Adrenal gland (tissue), 9 donors: ENCODE measurements at regions not wholly inside any gene's neighbourhood (a gene's known extent, or its start where the extent isn't known, plus 50 kb on each side); places are given as distances from the start of the nearest gene placed in this dataset.

Source experiments
- DNase-seq, 7 donors: peaks; one replicate each; pipeline ENCODE4 v3.0.0-alpha.2; 2019 to 2020
- H3K27ac ChIP-seq, 5 donors: fragments of 200-600 bp; sonication (generic) in 4 of 5; 1 replicate in 3 of 5; 2 replicates in 2 of 5; pipeline versions ENCODE4 v1.5.1 to v1.8.0; 2016 to 2020; ENCODE audit warnings: mild to moderate bottlenecking in 1 of 5
- H3K27me3 ChIP-seq: fragments of 200-600 bp; 2 replicates; pipeline ENCODE4 v1.8.0; 2021
- H3K36me3 ChIP-seq, 2 donors: fragments of 200-600 bp; replicated peaks in 1 of 2; 1 replicate in 1 of 2; 2 replicates in 1 of 2; pipeline versions ENCODE4 v1.5.1 to v1.8.0; 2018 to 2022
- H3K4me1 ChIP-seq, 2 donors: fragments of 200-600 bp; replicated peaks in 1 of 2; 1 replicate in 1 of 2; 2 replicates in 1 of 2; pipeline versions ENCODE4 v1.5.1 to v1.8.0; 2018 to 2021
- H3K4me3 ChIP-seq, 4 donors: fragments of 200-600 bp; sonication (generic) in 3 of 4; one replicate each; pipeline ENCODE4 v1.5.1; 2016 to 2018
- H3K9me3 ChIP-seq, 3 donors: fragments of 200-600 bp; sonication (generic) in 1 of 3; replicated peaks in 1 of 3; 1 replicate in 2 of 3; 2 replicates in 1 of 3; pipeline versions ENCODE4 v1.5.1 to v1.8.0; 2016 to 2021
- POLR2A ChIP-seq, 2 donors: fragments of 450-650 bp; IDR thresholded peaks; one replicate each; pipeline ENCODE4 v1.6.1; 2017; ENCODE audit warnings: antibody characterized with exemption in 2 of 2, mild to moderate bottlenecking in 2 of 2, moderate library complexity in 1 of 2
- WGBS, 4 donors: extraction: QIAGEN DNeasy Blood & Tissue Kit in 2 of 4; methylation state at CpG; one replicate each; pipeline versions ENCODE4 v1.1.5 to v1.1.7; 2013 to 2017; 5-methylcytosine and 5-hydroxymethylcytosine counted together
- intact Hi-C, 2 donors: fragments of 100-400 bp; cut with DNase I; formaldehyde crosslinking; loops; one replicate each; pipeline versions ENCODE4 v1.14.1 to v1.15.0; 2022 to 2023
- TF ChIP-seq, protein P1 (sequence below), 6 experiments: fragments of 450-650 bp in 4 of 6; fragments of 200-600 bp in 2 of 6; sonication (generic) in 1 of 6; IDR thresholded peaks; 1 replicate in 5 of 6; 2 replicates in 1 of 6; pipeline versions ENCODE4 v1.5.1 to v1.8.0; 2016 to 2021; ENCODE audit warnings: antibody characterized with exemption in 6 of 6, mild to moderate bottlenecking in 2 of 6, moderate library complexity in 1 of 6
- donor health status: healthy with polysubstance abuse.
- donor health status: Bipolar disorder and iron deficiency.
- donor health status: DM: yes; HTN: yes; CAD: no.
- donor health status: DM: no; HTN: no; CAD: no.
- donor health status: DM: no; HTN: no; CAD: no.

GRCh38 chr6:166866839-166867637 is 89.3 kb downstream of the RNASET2 start:
- WGBS, 4 donors, result 77 to 85% (median 84%) methylated on average over 17 to 19 of the region's 19 CpGs
- intact Hi-C loops, result no loop called here
- DNase-seq, result no peak

DNA sequence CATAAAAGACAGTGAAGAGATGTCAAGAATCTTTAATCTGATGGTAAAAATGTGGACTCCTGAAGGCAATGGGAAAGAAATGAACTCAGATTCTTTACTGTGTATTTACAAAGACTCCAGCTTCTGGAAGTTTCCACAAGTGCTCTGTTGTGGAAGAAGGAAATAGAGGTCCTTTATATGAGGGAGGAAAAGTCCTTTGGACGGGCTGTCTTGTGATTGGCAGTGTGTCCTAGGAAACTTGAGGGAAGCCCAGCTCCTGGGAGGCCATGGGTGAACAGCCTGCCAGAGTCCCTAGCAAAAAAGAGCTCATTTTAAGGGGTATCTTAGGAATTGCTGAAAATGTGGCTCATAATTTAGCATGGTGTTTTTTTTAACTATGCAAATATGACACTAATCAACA is 92.0 kb downstream of the RNASET2 start:
- no peaks in the 10 kb centered on the region for H3K36me3 ChIP-seq
- intact Hi-C loops, result no loop called here
- H3K27me3 ChIP-seq, result peaks cover 17% of the 10 kb centered on the region
- no peak for TF ChIP-seq POLR2A (IDR thresholded peaks at IDR 0.05)
- TF ChIP-seq, protein P1, sequence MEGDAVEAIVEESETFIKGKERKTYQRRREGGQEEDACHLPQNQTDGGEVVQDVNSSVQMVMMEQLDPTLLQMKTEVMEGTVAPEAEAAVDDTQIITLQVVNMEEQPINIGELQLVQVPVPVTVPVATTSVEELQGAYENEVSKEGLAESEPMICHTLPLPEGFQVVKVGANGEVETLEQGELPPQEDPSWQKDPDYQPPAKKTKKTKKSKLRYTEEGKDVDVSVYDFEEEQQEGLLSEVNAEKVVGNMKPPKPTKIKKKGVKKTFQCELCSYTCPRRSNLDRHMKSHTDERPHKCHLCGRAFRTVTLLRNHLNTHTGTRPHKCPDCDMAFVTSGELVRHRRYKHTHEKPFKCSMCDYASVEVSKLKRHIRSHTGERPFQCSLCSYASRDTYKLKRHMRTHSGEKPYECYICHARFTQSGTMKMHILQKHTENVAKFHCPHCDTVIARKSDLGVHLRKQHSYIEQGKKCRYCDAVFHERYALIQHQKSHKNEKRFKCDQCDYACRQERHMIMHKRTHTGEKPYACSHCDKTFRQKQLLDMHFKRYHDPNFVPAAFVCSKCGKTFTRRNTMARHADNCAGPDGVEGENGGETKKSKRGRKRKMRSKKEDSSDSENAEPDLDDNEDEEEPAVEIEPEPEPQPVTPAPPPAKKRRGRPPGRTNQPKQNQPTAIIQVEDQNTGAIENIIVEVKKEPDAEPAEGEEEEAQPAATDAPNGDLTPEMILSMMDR (IDR thresholded peaks at IDR 0.05), result no peak
- H3K4me1 ChIP-seq, result peaks cover 8 to 11% of the 10 kb centered on the region in 2 donors
- 50 to 69% (median 68%) methylated on average over 1 of the region's 1 CpG for WGBS, 4 donors
- no peak overlapping the region for H3K4me3 ChIP-seq
- no peaks in the 10 kb centered on the region for H3K9me3 ChIP-seq
- H3K27ac ChIP-seq, result no peak overlapping the region
- DNase-seq, result no peak

More at GRCh38 chr6:166866839-166867637, 89.3 kb downstream of the RNASET2 start:
- no peak for TF ChIP-seq POLR2A (IDR thresholded peaks at IDR 0.05)
- TF ChIP-seq, protein P1 (IDR thresholded peaks at IDR 0.05), result no peak
- H3K27ac ChIP-seq, result no peak overlapping the region
- H3K9me3 ChIP-seq, result no peaks in the 10 kb centered on the region
- peaks cover 5 to 8% of the 10 kb centered on the region in 2 donors for H3K4me1 ChIP-seq
- no peak overlapping the region for H3K4me3 ChIP-seq
- no peaks in the 10 kb centered on the region for H3K36me3 ChIP-seq
- H3K27me3 ChIP-seq, result peaks cover 3% of the 10 kb centered on the region

- Histone ChIP-seq H3K4me1 (peaks cover 8 to 11% of the 10 kb centered on the region in 2 donors), H3K27ac (no peak overlapping the region), H3K27me3 (peaks cover 17% of the 10 kb centered on the region), H3K9me3 (no peaks in the 10 kb centered on the region), H3K4me3 (peak overlapping the region in 2 of 4 donors; percentile 23 to 56), H3K36me3 (no peaks in the 10 kb centered on the region)
- TF ChIP-seq POLR2A (IDR thresholded peaks at IDR 0.05), result no peak
- TF ChIP-seq, protein P1 (IDR thresholded peaks at IDR 0.05), result no peak
- no peak for DNase-seq
- intact Hi-C loops, result no loop called here
- 36 to 65% (median 43%) methylated on average over 9 to 21 of the region's 21 CpGs for WGBS, 4 donors
Measured at GRCh38 chr6:166862978-166863530, 93.3 kb downstream of the RNASET2 start.

DNA sequence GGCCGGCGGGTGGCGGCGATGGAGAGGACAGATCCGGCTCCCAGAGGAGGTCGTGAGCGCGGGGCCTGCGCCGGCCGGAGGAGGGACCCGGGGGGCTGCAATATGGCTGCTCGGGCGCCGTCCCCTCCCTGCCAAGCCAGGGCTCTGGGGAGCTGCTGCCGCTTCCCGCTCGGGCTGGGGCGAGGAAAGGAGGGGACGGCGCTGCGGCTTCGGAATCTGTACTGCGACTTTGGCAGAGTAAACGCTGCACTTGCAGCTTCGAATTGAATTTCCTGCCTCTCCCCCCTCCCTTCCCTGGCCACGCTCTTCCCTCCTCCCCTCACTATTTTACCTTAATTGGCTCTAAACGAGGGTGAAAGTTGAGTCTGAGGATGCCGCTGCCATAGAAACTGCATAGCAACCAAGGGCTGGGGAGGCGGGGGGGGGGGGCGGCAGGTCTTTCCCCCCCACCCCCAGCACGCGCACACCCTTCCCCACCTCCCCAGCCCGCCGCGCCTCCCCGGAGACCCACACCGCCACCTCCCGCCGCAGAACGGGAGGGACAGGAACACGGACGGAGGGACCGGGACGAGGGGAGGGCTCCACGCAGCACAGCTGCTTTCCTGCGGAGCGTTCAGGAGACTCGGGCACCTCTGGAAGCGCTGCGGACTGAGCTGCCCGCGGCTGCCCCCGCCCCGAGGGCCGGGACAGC is 93.9 kb downstream of the RNASET2 start:
- WGBS, 4 donors, result 0 to 1% (median 1%) methylated on average over 12 to 56 of the region's 56 CpGs
- TF ChIP-seq POLR2A (IDR thresholded peaks at IDR 0.05), result no peak
- TF ChIP-seq, protein P1 (IDR thresholded peaks at IDR 0.05), result no peak
- Histone ChIP-seq H3K27ac (peak overlapping the region in 1 of 5 donors; percentile 5), H3K36me3 (no peaks in the 10 kb centered on the region), H3K4me3 (peak overlapping the region in 2 of 4 donors; percentile 23 to 56), H3K27me3 (peaks cover 17% of the 10 kb centered on the region), H3K9me3 (no peaks in the 10 kb centered on the region), H3K4me1 (peaks cover 8 to 11% of the 10 kb centered on the region in 2 donors)
- intact Hi-C loops, result no loop called here
- peak in 5 of 7 donors; percentile 13 to 60 (median 29) for DNase-seq
